NCI-H446 treated with DMSO at 0.1 percent for 48 hours (cell line): ENCODE measurements at regions not wholly inside any gene's neighbourhood (a gene's known extent, or its start where the extent isn't known, plus 50 kb on each side); places are given as distances from the start of the nearest gene placed in this dataset.

Experiments used
- DNase-seq: peaks from one replicate; lab custom pipeline; 2025; lab: John Stamatoyannopoulos, UW

DNA sequence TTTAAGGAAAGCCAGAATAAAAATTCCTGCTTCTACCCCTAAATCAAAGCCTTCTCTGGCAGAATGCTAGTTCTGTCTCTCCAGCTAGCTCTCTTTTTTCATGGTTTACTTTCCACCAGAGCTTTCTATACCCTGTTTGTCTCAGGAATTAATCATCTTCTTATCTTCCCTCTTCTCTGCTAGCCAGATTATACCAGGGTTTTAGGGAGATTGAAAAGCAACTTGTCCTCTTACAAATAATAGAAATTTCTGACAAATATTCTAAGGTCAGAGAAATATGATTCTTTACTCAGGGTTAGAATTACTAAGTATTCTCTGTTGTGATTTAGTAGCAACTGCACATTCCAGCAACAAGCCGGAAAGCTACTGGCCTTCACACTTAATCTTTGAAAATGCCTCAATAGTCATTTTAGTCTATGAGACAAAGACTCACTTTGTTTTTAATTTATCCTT is 166.4 kb downstream of the TANC2 start:
- no peak for DNase-seq

GRCh38 chr17:63133491-63133890 is 167.5 kb downstream of the TANC2 start:
- DNase-seq = no peak

DNA sequence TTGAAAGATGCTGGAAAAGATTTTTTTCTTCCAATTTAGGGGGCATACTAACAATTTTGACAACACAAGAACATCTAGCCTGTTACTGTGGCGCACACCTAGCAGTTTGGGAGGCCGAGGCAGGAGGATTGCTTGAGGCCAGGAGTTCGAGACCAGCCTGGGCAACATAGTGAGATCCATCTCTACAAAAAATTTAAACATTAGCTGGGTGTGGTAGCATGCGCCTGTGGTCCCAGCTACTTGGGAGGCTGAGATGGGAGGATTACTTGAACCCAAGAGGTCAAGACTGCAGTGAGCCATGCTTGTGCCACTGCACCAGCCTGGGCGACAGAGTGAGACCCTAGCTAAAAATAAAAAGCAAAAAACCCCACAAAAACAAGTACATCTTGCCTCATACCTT is 168.8 kb downstream of the TANC2 start:
- DNase-seq = no peak

DNA sequence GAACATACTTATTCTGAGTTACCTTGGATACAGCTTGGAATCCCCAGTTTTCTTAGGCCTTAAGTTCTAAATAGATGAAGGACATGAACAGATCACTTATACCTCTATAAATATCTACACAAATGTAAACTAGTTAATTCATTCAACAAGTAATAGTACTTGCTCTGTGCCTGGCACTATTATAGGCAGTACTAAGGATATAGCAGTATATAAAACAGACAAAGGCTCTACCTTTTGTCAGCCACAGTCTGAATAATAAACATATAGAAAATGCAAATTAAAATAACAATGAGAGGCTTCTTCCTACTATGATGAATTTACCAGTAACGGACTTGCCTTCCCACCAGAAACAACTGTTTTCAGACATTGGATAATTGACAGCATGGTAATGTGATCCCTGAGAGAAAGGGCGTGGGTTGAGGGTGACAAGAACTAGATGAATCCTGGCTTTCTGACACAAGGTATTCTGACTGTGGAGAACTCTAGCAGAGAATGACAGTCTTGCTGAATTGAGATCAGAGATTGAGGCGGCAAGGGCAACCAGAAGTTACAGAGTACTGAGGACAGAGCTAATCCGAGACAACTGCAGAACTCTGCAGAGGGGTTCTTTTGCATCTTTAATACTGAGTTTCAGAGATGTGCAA is 170.5 kb downstream of the TANC2 start:
- DNase-seq = no peak

GRCh38 chr17:63137163-63137562 is 171.1 kb downstream of the TANC2 start:
- no peak for DNase-seq

- no peak for DNase-seq
Observed at GRCh38 chr17:63138713-63139112, 172.7 kb downstream of the TANC2 start.

- DNase-seq = no peak
Observed at GRCh38 chr17:63139356-63139755, 173.3 kb downstream of the TANC2 start.

DNA sequence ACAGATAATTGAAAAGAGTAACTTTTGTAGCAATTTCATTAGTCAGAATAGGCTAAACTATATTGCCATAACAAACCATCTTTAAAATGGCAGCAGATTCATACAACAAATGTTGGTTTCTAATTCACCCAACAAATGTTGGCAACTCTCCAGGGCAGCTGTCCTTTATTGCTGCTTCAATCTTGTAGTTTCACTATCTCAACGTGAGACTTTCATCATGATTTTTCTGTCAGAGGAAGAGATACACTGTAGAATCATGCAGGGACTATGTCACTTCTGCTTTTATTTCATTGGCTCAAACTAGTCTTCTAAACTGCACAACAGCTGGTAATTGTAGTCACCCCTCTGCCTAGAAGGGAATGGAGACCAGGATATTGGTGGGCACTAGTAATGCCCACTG is 174.2 kb downstream of the TANC2 start:
- no peak for DNase-seq

DNA sequence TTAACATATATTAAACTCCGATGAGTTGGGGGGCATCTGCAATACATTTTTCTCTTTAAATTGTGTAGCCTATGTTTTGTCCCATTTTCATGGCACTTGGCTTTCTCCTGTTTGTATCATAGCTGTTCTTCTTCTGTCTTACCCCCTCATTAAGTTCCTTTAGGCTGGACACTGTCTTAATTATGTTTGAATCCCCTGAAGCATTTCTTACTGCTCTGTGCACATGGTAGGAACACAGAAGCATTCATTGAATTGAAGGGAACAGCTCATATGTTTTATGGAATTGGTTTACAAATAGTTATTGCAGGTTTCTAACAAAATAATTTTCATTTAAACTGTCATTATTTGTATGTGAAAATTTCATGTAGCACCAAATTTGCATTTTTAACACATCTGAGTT is 176.8 kb downstream of the TANC2 start:
- no peak for DNase-seq

GRCh38 chr17:63150490-63150889 is 184.5 kb downstream of the TANC2 start:
- DNase-seq = no peak

DNA sequence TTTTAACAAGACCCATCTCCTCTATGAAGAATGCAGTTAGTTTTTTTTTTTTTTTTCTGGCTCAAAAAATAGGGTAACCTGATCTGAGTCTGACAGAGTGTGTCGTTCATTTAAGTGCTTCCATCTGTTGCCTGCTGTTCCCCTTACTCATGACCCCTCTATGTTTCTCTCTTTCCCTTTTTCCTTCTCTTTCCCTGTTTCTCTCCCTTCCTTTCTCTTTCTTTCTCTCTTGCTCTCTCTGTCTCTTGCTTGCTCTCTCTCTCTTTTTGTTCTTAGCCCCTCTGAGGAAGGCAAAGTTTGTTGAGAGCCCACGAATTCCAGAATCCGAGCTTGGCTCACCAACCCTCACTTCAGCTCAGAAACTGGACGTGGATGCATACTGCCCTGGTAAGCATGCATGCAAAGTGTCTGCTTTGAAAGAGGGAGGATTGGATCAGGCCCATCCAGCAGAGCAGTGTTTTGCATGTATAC is 185.0 kb downstream of the TANC2 start:
- DNase-seq = peak; percentile 65

- DNase-seq = peak; percentile 3
Observed at GRCh38 chr17:63151941-63152523, 186.0 kb downstream of the TANC2 start.

- DNase-seq = no peak
Observed at GRCh38 chr17:63153488-63153887, 187.5 kb downstream of the TANC2 start.

GRCh38 chr17:63154586-63155244 is 188.7 kb downstream of the TANC2 start:
- no peak for DNase-seq

DNA sequence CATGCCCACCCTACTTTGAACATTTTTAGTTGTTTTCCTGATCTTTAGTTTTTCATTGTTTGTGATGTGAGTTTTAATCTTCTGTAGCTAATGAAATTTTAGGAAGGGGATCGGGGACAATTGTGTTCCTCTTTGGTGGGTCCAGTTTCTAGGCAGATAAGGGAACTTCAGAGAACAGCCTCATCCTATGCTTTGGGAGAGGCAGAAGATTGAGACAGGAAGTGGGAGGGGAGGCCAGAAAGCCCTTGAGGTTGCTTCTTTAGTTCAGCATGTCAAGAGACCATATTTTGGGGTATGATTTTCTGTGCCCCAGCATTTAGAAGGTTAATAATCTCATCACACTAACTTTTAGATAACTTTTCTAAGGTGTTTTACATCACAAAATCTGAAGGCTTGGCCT is 191.0 kb downstream of the TANC2 start:
- no peak for DNase-seq

DNA sequence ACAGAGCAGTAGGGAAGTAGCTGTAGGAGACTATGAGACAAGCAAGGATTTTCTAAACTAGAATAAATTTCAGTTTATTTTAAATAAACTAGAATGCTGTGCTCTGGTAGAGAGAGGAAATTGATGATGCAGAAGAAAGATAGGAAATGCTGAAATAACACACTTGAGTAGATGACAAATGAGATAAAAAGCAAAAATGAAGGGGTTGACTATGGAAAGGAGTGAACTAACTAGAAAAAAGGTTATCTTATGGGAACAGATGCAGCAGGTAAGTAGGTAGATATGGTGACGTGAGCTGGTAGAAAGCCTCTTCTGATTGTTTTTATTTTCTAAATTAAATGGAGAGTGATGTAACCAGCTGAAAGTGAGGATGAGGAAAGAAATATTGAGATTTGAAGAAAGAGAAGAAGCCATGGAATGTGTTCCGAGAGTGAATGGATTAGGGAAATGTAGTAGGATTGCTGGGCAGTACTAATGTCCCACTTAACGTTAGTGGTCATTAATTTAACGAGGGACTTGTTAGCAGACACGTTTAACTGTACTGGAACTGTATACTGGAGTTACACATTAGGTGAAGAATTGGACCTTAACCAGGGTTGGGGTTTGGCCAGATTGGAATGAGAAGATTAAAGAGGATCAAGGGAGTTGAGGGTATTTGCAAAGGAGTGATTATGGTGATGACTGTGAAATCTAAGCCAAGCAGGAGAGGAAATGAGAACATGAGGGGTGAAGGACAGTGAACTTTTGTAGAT is 196.5 kb downstream of the TANC2 start:
- no peak for DNase-seq

GRCh38 chr17:63163158-63163520 is 197.1 kb downstream of the TANC2 start:
- DNase-seq = no peak

GRCh38 chr17:63165400-63165799 is 199.4 kb downstream of the TANC2 start:
- DNase-seq = no peak

- no peak for DNase-seq
Observed at GRCh38 chr17:63170795-63171194, 204.8 kb downstream of the TANC2 start.

GRCh38 chr17:63171428-63172393 is 205.7 kb downstream of the TANC2 start:
- DNase-seq = no peak

DNA sequence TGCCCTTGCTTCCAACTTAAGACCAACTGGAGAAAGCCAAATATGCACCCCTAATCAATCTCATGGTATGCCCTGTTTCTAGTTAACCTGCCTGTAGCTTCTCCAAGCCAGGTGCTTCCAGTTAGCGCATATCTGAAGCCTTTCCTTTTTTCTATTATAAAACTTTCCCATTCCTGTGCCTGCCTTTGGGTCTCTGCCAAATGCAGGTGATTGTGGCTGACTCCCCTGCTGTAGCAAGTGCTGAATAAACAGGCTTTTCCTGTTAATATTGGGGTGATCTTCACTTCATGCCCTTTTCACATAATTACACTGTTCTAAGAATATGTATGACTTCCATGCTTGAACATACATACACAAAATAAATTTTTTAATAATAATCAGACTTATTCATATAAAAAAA is 207.4 kb downstream of the TANC2 start:
- no peak for DNase-seq

DNA sequence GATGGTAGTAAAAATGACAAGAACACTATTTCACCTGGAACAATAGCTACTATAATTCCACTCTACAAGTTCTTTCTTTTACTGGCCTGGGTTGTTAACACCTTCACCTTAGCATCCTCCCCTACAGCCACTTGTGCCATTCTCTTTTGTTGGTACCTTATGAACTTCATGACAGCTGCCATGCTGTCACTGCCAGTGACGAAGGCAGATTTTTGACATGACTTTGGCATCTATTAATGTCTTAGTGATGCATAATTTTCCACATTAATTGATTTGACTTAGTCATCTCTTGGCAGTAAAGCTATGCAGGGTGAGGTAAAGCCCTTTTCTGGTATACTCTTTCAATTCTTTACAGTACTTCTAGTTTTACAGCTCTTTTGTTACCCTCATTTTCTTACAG is 207.9 kb downstream of the TANC2 start:
- DNase-seq = peak; percentile 68
